ENCODE measurements at regions not wholly inside any gene's neighbourhood (a gene's known extent, or its start where the extent isn't known, plus 50 kb on each side); places are given as distances from the start of the nearest gene placed in this dataset.

DNA sequence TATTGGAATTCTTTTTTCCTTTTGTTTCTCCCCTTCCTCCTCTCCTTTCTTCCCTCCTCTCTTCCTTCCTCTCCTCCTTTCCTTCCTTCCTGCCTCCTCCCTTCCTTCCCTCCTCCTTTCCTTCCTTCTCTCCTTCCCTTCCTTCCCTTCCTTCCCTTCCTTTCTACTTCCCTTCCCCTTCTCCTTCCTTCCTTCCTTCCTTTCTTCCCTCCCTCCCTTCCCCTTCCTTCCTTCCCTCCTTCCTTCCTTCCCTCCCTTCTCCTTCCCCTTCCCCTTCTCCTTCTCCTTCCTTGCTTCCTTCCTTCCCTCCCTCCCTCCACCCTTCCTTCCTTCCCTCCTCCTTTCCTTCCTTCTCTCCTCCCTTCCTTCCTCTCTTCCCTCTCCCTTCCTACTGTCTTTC, 431.0 kb upstream of the MEIS1 start:
- Histone ChIP-seq H3K4me3 (ENCODE audit: low read depth in 2 of 2, low read length in 2 of 2) (no peak overlapping the region), H3K36me3 (ENCODE audit: control insufficient read depth, insufficient read depth, low read length) (no peaks in the 10 kb centered on the region), H3K9me3 (ENCODE audit: control insufficient read depth, insufficient read depth, low read depth, low read length) (no peaks in the 10 kb centered on the region), H3K27me3 (ENCODE audit: control insufficient read depth, insufficient read depth, low read length) (no peaks in the 10 kb centered on the region), H3K27ac (ENCODE audit: low read length) (no peak overlapping the region), H3K4me1 (ENCODE audit: control insufficient read depth, insufficient read depth, low read length) (no peaks in the 10 kb centered on the region)
- POLR2A ChIA-PET: no interaction called here
- DNase-seq (ENCODE audit: low read depth, low spot score) (no peak), ATAC-seq (no peak)
- CTCF ChIA-PET: no interaction called here
- intact Hi-C loops (cut with micrococcal nuclease; ENCODE audit: unreplicated experiment) (no loop called here), in situ Hi-C loops (cut with HindIII; ENCODE audit: low pct_unique_long_range_greater_than_20kb, low sequenced_read_pairs) (no loop called here)
- BruUV-seq (replicated peaks): no TSS peak
- TF ChIP-seq TCF7L2 (IDR thresholded peaks at IDR 0.05; ENCODE audit: low read depth, low read length): no peak
- TF ChIP-seq POLR2AphosphoS5 (IDR thresholded peaks at IDR 0.05; ENCODE audit: low read depth, low read length): no peak
- TF ChIP-seq, protein P1, sequence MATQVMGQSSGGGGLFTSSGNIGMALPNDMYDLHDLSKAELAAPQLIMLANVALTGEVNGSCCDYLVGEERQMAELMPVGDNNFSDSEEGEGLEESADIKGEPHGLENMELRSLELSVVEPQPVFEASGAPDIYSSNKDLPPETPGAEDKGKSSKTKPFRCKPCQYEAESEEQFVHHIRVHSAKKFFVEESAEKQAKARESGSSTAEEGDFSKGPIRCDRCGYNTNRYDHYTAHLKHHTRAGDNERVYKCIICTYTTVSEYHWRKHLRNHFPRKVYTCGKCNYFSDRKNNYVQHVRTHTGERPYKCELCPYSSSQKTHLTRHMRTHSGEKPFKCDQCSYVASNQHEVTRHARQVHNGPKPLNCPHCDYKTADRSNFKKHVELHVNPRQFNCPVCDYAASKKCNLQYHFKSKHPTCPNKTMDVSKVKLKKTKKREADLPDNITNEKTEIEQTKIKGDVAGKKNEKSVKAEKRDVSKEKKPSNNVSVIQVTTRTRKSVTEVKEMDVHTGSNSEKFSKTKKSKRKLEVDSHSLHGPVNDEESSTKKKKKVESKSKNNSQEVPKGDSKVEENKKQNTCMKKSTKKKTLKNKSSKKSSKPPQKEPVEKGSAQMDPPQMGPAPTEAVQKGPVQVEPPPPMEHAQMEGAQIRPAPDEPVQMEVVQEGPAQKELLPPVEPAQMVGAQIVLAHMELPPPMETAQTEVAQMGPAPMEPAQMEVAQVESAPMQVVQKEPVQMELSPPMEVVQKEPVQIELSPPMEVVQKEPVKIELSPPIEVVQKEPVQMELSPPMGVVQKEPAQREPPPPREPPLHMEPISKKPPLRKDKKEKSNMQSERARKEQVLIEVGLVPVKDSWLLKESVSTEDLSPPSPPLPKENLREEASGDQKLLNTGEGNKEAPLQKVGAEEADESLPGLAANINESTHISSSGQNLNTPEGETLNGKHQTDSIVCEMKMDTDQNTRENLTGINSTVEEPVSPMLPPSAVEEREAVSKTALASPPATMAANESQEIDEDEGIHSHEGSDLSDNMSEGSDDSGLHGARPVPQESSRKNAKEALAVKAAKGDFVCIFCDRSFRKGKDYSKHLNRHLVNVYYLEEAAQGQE (IDR thresholded peaks at IDR 0.05; ENCODE audit: insufficient read depth in 1 of 2, low read depth in 2 of 2, low read length in 1 of 2): no peak
- no peak for TF ChIP-seq SIN3A (IDR thresholded peaks at IDR 0.05; ENCODE audit: borderline replicate concordance, insufficient read depth, low read depth, low read length)
- TF ChIP-seq, protein P2, sequence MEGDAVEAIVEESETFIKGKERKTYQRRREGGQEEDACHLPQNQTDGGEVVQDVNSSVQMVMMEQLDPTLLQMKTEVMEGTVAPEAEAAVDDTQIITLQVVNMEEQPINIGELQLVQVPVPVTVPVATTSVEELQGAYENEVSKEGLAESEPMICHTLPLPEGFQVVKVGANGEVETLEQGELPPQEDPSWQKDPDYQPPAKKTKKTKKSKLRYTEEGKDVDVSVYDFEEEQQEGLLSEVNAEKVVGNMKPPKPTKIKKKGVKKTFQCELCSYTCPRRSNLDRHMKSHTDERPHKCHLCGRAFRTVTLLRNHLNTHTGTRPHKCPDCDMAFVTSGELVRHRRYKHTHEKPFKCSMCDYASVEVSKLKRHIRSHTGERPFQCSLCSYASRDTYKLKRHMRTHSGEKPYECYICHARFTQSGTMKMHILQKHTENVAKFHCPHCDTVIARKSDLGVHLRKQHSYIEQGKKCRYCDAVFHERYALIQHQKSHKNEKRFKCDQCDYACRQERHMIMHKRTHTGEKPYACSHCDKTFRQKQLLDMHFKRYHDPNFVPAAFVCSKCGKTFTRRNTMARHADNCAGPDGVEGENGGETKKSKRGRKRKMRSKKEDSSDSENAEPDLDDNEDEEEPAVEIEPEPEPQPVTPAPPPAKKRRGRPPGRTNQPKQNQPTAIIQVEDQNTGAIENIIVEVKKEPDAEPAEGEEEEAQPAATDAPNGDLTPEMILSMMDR (IDR thresholded peaks at IDR 0.05): no peak

DNA sequence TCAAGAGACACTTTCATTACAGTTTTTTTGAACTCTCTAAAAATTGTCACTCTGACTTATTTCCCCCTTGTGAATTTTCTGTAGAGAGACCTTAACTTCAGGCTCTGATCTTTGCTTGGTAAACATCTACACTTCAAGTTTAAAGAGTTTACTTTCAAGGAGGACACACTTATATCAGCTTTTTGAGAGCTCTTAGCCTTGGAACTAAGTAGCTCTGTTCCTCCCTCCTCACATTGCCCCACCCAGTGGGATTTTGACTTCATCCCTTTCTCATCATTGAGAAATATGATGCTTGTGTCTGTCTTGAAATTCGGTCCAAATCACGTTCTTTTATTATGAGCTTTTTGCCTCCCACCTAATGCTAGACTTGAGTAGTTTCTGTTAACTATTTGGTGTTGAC, 433.4 kb upstream of the MEIS1 start:
- Histone ChIP-seq H3K36me3 (ENCODE audit: control insufficient read depth, insufficient read depth, low read length) (no peaks in the 10 kb centered on the region), H3K9me3 (ENCODE audit: control insufficient read depth, insufficient read depth, low read depth, low read length) (no peaks in the 10 kb centered on the region), H3K27me3 (ENCODE audit: control insufficient read depth, insufficient read depth, low read length) (no peaks in the 10 kb centered on the region), H3K27ac (ENCODE audit: low read length) (no peak overlapping the region), H3K4me1 (ENCODE audit: control insufficient read depth, insufficient read depth, low read length) (no peaks in the 10 kb centered on the region), H3K4me3 (ENCODE audit: low read depth in 2 of 2, low read length in 2 of 2) (no peak overlapping the region)
- ChIA-PET CTCF (no interaction called here), POLR2A (no interaction called here)
- in situ Hi-C loops (cut with HindIII; ENCODE audit: low pct_unique_long_range_greater_than_20kb, low sequenced_read_pairs): no loop called here
- intact Hi-C loops (cut with micrococcal nuclease; ENCODE audit: unreplicated experiment): no loop called here
- TF ChIP-seq, protein P2 (IDR thresholded peaks at IDR 0.05): no peak
- no peak for TF ChIP-seq TCF7L2 (IDR thresholded peaks at IDR 0.05; ENCODE audit: low read depth, low read length)
- TF ChIP-seq, protein P1 (IDR thresholded peaks at IDR 0.05; ENCODE audit: insufficient read depth in 1 of 2, low read depth in 2 of 2, low read length in 1 of 2): no peak
- no peak for TF ChIP-seq SIN3A (IDR thresholded peaks at IDR 0.05; ENCODE audit: borderline replicate concordance, insufficient read depth, low read depth, low read length)
- TF ChIP-seq POLR2AphosphoS5 (IDR thresholded peaks at IDR 0.05; ENCODE audit: low read depth, low read length): no peak
- DNase-seq (ENCODE audit: low read depth, low spot score) (no peak), ATAC-seq (no peak)
- BruUV-seq (replicated peaks): no TSS peak

Measured in Panc1 (cell line).